Glutamatergic neuron (in vitro differentiated cells): ENCODE measurements at regions not wholly inside any gene's neighbourhood (a gene's known extent, or its start where the extent isn't known, plus 50 kb on each side); places are given as distances from the start of the nearest gene placed in this dataset.
"Not testable (repeated sequence)": the region's sequence is repeated elsewhere in the genome, so short reads cannot be mapped to it uniquely, and the experiment has no call there.

Experiments used
- DNase-seq: peaks from one replicate; pipeline ENCODE4 v3.0.0; 2022
- H3K27ac Mint-ChIP-seq: one replicate; pipeline ENCODE4 v1.8.0; 2020; ENCODE audit warnings: mild to moderate bottlenecking, mixed read lengths, inconsistent platforms; ENCODE audit not compliant: unreplicated experiment
- H3K27me3 Mint-ChIP-seq: one replicate; pipeline ENCODE4 v1.8.0; 2020; ENCODE audit warnings: mild to moderate bottlenecking, moderate library complexity, mixed read lengths, inconsistent platforms; ENCODE audit not compliant: unreplicated experiment
- H3K36me3 Mint-ChIP-seq: one replicate; pipeline ENCODE4 v1.8.0; 2020; ENCODE audit warnings: mild to moderate bottlenecking, mixed read lengths, inconsistent platforms; ENCODE audit not compliant: unreplicated experiment
- H3K4me1 Mint-ChIP-seq: one replicate; pipeline ENCODE4 v1.8.0; 2020; ENCODE audit warnings: mild to moderate bottlenecking, low read depth, mixed read lengths, inconsistent platforms; ENCODE audit not compliant: unreplicated experiment
- H3K4me3 Mint-ChIP-seq: one replicate; pipeline ENCODE4 v1.8.0; 2020; ENCODE audit warnings: mild to moderate bottlenecking, mixed read lengths, inconsistent platforms; ENCODE audit not compliant: unreplicated experiment
- H3K9me3 Mint-ChIP-seq: one replicate; pipeline ENCODE4 v1.8.0; 2020; ENCODE audit warnings: mild to moderate bottlenecking, moderate library complexity, mixed read lengths, inconsistent platforms; ENCODE audit not compliant: unreplicated experiment
- CTCF ChIP-seq: fragments of 200-600 bp; sonication (generic); IDR thresholded peaks from one replicate; pipeline ENCODE4 v1.5.0; 2021; ENCODE audit not compliant: partially characterized antibody, unreplicated experiment

DNA sequence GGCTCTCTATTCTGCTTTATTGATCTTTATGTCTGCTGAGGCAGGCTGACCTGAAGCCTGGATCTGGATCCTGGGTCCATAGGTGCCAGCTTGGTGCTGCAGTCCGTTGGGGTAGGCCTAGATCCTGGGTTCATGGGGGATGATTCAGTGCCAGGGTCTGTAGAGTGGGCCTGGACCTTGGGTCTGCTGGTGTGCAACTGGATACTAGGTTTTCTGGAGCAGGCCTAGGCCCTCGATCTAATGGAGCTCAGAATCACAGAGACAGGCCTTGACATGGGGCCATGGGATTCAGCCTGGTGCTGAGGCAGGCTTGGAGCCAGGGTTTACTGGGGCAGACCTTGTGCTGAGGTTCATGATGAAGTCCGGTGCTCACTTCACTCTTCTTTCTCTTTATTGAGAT, 358.6 kb downstream of the TEX13C start:
- Mint-ChIP-seq H3K27ac (no peak overlapping the region), H3K36me3 (no peaks in the 10 kb centered on the region), H3K27me3 (no peaks in the 10 kb centered on the region), H3K4me1 (no peaks in the 10 kb centered on the region), H3K9me3 (no peaks in the 10 kb centered on the region), H3K4me3 (no peak overlapping the region)
- no peak for TF ChIP-seq CTCF
- DNase-seq, result no peak

GRCh38 chrX:125680366-125680765, 360.7 kb downstream of the TEX13C start:
- Mint-ChIP-seq H3K4me3 (no peak overlapping the region), H3K9me3 (no peaks in the 10 kb centered on the region), H3K27ac (no peak overlapping the region), H3K36me3 (no peaks in the 10 kb centered on the region), H3K4me1 (no peaks in the 10 kb centered on the region), H3K27me3 (no peaks in the 10 kb centered on the region)
- DNase-seq, result no peak
- no peak for TF ChIP-seq CTCF

GRCh38 chrX:125681058-125681457, 361.4 kb downstream of the TEX13C start:
- Mint-ChIP-seq H3K27me3 (no peaks in the 10 kb centered on the region), H3K4me3 (no peak overlapping the region), H3K4me1 (no peaks in the 10 kb centered on the region), H3K36me3 (no peaks in the 10 kb centered on the region), H3K27ac (no peak overlapping the region), H3K9me3 (no peaks in the 10 kb centered on the region)
- no peak for DNase-seq
- TF ChIP-seq CTCF, result no peak

DNA sequence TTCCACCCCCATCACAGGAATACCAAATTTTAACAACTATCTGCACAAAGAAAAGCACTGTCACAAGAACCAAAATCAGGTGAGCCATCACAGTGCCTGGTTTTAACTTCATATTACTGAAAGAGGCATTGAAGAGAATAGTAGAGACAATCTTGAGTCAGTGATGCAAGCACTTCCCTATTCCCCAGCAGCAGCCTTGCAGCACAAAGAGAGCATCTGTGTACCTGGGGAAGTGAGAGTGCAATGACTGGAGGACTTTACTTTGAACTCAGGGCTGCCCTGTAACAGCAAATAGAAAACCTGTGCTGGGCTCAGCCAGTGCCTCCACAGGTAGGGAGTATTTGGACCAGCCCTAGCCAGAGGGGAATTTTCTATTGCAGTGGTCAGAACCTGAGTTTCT, 361.8 kb downstream of the TEX13C start:
- Mint-ChIP-seq H3K27ac (no peak overlapping the region), H3K4me3 (no peak overlapping the region), H3K4me1 (no peaks in the 10 kb centered on the region), H3K9me3 (no peaks in the 10 kb centered on the region), H3K27me3 (no peaks in the 10 kb centered on the region), H3K36me3 (no peaks in the 10 kb centered on the region)
- DNase-seq, result no peak
- TF ChIP-seq CTCF, result no peak

GRCh38 chrX:125690522-125690921, 370.9 kb downstream of the TEX13C start:
- H3K4me3 Mint-ChIP-seq, H3K36me3 Mint-ChIP-seq, H3K27ac Mint-ChIP-seq: not testable (repeated sequence)

DNA sequence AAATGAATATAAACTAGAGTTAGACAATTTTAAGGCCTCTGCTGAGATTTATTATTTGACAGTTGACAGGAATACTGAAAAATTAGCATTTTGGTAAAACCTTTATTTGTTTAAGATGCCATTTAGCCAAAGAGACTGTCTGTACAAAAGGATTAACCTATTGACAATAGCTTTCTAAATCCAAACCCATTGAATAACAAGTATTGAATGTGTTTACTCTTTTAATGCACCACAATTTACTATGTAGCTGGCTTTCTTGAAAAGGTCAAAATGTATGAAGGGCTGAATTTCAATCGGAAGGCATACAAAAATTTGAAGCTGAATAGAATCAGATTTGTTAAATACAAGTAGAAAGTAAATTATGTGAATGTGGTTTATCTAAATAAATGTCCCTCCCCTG, 374.5 kb downstream of the TEX13C start:
- no peak for DNase-seq
- no peak for TF ChIP-seq CTCF
- H3K9me3 Mint-ChIP-seq, result no peaks in the 10 kb centered on the region
- H3K36me3 Mint-ChIP-seq, result no peaks in the 10 kb centered on the region
- no peak overlapping the region for H3K27ac Mint-ChIP-seq
- H3K4me1 Mint-ChIP-seq, result no peaks in the 10 kb centered on the region
- H3K27me3 Mint-ChIP-seq, result no peaks in the 10 kb centered on the region
- no peak overlapping the region for H3K4me3 Mint-ChIP-seq

More at GRCh38 chrX:125690522-125690921, 370.9 kb downstream of the TEX13C start:
- not testable (repeated sequence) for H3K9me3 Mint-ChIP-seq, DNase-seq, H3K27me3 Mint-ChIP-seq, H3K4me1 Mint-ChIP-seq
